ENCODE measurements at regions not wholly inside any gene's neighbourhood (a gene's known extent, or its start where the extent isn't known, plus 50 kb on each side); places are given as distances from the start of the nearest gene placed in this dataset.

- DNase-seq = no peak
- 100% methylated on average over 1 of the region's 2 CpGs for WGBS (ENCODE audit: insufficient coverage, low lambda C conversion rate)
- Histone ChIP-seq H3K36me3 (ENCODE audit: control insufficient read depth, insufficient read depth, low read length) (no peaks in the 10 kb centered on the region), H3K4me1 (ENCODE audit: control insufficient read depth, insufficient read depth, low read length) (no peaks in the 10 kb centered on the region), H3K27ac (ENCODE audit: low read length) (no peak overlapping the region), H3K4me3 (ENCODE audit: low read length) (no peak overlapping the region), H3K9me3 (ENCODE audit: control insufficient read depth, low read depth, low read length) (no peaks in the 10 kb centered on the region), H3K27me3 (ENCODE audit: control insufficient read depth, insufficient read depth, low read length) (no peaks in the 10 kb centered on the region)
These were observed 677.1 kb upstream of the DDX18 start for GRCh38 chr2:117137371-117137770.

- 100% methylated on average over 2 of the region's 2 CpGs for WGBS (ENCODE audit: insufficient coverage, low lambda C conversion rate)
- no peaks in the 10 kb centered on the region for H3K9me3 ChIP-seq (ENCODE audit: control insufficient read depth, low read depth, low read length)
- H3K4me1 ChIP-seq (ENCODE audit: control insufficient read depth, insufficient read depth, low read length) = no peaks in the 10 kb centered on the region
- H3K27me3 ChIP-seq (ENCODE audit: control insufficient read depth, insufficient read depth, low read length) = no peaks in the 10 kb centered on the region
- no peak overlapping the region for H3K4me3 ChIP-seq (ENCODE audit: low read length)
- no peaks in the 10 kb centered on the region for H3K36me3 ChIP-seq (ENCODE audit: control insufficient read depth, insufficient read depth, low read length)
- no peak for DNase-seq
- no peak overlapping the region for H3K27ac ChIP-seq (ENCODE audit: low read length)
These were observed 645.3 kb upstream of the DDX18 start for GRCh38 chr2:117169036-117169765.

DNA sequence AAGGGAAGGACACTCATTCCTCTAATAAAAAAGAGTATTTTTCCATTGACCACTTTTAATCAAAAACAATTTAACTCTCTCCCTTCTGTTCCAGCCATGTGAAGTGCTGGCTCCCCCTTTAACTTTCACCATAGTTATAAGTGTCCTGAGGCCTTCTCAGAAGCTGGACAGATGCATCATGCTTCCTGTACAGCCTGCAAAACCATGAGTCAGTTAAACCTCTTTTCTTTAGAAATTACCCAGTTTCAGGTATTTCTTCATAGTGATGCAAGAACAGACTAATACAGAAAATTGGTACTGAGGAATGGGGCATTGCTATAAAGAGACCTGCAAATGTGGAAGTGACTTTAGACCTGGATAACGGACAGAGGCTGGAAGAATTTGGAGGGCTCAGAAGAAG lies 643.6 kb upstream of the DDX18 start:
- Histone ChIP-seq H3K27me3 (ENCODE audit: control insufficient read depth, insufficient read depth, low read length) (no peaks in the 10 kb centered on the region), H3K9me3 (ENCODE audit: control insufficient read depth, low read depth, low read length) (no peaks in the 10 kb centered on the region), H3K27ac (ENCODE audit: low read length) (no peak overlapping the region), H3K36me3 (ENCODE audit: control insufficient read depth, insufficient read depth, low read length) (no peaks in the 10 kb centered on the region), H3K4me1 (ENCODE audit: control insufficient read depth, insufficient read depth, low read length) (no peaks in the 10 kb centered on the region), H3K4me3 (ENCODE audit: low read length) (no peak overlapping the region)
- no peak for DNase-seq
- WGBS (ENCODE audit: insufficient coverage, low lambda C conversion rate) = 100% methylated on average over 1 of the region's 1 CpG

DNA sequence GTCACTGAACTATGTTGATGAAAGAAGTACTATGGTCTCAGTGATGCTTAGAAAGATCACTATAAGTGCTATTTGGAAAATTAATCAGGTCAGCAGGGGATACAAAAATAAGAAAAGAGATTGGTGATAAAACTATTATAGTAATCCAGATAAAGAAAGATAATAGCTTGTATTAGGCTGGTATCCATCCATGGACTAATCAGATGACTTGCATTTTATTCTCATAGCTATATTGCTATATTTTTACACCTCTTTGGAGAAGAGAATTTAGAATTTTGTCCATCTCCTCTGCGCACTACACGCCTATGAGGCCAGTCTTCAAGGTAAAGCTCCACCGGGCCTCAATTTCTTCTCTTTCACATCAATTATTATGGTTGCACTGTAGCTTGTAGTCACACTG lies 635.1 kb upstream of the DDX18 start:
- 96% methylated on average over 3 of the region's 3 CpGs for WGBS (ENCODE audit: insufficient coverage, low lambda C conversion rate)

GRCh38 chr2:117190856-117191559 lies 623.5 kb upstream of the DDX18 start:
- Histone ChIP-seq H3K27me3 (ENCODE audit: control insufficient read depth, insufficient read depth, low read length) (no peaks in the 10 kb centered on the region), H3K4me3 (ENCODE audit: low read length) (no peak overlapping the region), H3K4me1 (ENCODE audit: control insufficient read depth, insufficient read depth, low read length) (no peaks in the 10 kb centered on the region), H3K9me3 (ENCODE audit: control insufficient read depth, low read depth, low read length) (no peaks in the 10 kb centered on the region), H3K36me3 (ENCODE audit: control insufficient read depth, insufficient read depth, low read length) (no peaks in the 10 kb centered on the region), H3K27ac (ENCODE audit: low read length) (no peak overlapping the region)
- no peak for DNase-seq
- 94% methylated on average over 3 of the region's 6 CpGs for WGBS (ENCODE audit: insufficient coverage, low lambda C conversion rate)

More for the DNA sequence above, 635.1 kb upstream of the DDX18 start:
- Histone ChIP-seq H3K4me1 (ENCODE audit: control insufficient read depth, insufficient read depth, low read length) (no peaks in the 10 kb centered on the region), H3K4me3 (ENCODE audit: low read length) (no peak overlapping the region), H3K36me3 (ENCODE audit: control insufficient read depth, insufficient read depth, low read length) (no peaks in the 10 kb centered on the region), H3K9me3 (ENCODE audit: control insufficient read depth, low read depth, low read length) (no peaks in the 10 kb centered on the region), H3K27me3 (ENCODE audit: control insufficient read depth, insufficient read depth, low read length) (no peaks in the 10 kb centered on the region), H3K27ac (ENCODE audit: low read length) (no peak overlapping the region)
- no peak for DNase-seq

GRCh38 chr2:117195381-117195780 lies 619.1 kb upstream of the DDX18 start:
- Histone ChIP-seq H3K4me3 (ENCODE audit: low read length) (no peak overlapping the region), H3K9me3 (ENCODE audit: control insufficient read depth, low read depth, low read length) (no peaks in the 10 kb centered on the region), H3K27me3 (ENCODE audit: control insufficient read depth, insufficient read depth, low read length) (no peaks in the 10 kb centered on the region), H3K36me3 (ENCODE audit: control insufficient read depth, insufficient read depth, low read length) (no peaks in the 10 kb centered on the region), H3K27ac (ENCODE audit: low read length) (no peak overlapping the region), H3K4me1 (ENCODE audit: control insufficient read depth, insufficient read depth, low read length) (no peaks in the 10 kb centered on the region)
- no peak for DNase-seq
- 83% methylated on average over 1 of the region's 4 CpGs for WGBS (ENCODE audit: insufficient coverage, low lambda C conversion rate)

DNA sequence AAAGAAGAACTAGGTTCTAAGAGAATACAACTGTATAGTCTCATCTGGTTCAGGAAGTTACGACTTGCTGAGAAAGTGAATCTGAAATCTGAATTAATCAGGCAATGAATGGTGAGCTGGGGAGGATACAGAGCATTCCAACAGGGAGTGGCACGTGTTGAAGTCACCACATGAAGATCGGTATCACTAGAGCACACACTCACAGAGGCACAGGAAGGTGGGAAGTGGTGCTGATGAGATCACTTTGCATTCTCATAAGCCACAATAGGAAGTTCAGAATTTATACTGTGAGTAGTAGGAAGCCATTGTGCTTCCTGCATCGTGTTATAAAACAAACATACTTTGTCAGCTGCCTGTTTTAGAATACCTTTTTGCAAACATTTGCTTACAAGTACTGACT lies 615.0 kb upstream of the DDX18 start:
- Histone ChIP-seq H3K9me3 (ENCODE audit: control insufficient read depth, low read depth, low read length) (no peaks in the 10 kb centered on the region), H3K4me1 (ENCODE audit: control insufficient read depth, insufficient read depth, low read length) (no peaks in the 10 kb centered on the region), H3K36me3 (ENCODE audit: control insufficient read depth, insufficient read depth, low read length) (no peaks in the 10 kb centered on the region), H3K27ac (ENCODE audit: low read length) (no peak overlapping the region), H3K27me3 (ENCODE audit: control insufficient read depth, insufficient read depth, low read length) (no peaks in the 10 kb centered on the region), H3K4me3 (ENCODE audit: low read length) (no peak overlapping the region)
- DNase-seq = no peak
- WGBS (ENCODE audit: insufficient coverage, low lambda C conversion rate) = no CpG with 5 or more reads among the region's 4 CpGs

DNA sequence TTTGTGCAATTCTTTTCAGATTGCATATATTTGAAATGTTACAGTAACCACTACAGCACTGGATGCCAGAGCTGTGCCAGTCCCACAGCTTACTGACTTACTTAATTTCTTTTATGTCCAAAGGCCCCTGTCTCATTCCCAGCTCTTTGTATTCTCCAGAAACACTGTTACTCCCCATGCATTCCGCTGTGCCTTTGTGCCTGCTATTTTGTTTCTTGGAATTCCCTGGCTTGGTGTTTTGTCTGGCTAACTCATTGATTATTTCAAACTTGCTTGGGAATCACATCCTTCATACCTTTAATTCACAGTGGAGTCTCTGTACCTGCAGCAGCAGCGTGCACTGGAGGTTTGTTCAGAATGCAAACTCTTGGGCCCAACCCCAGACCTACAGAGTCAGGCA lies 601.9 kb upstream of the DDX18 start:
- WGBS (ENCODE audit: insufficient coverage, low lambda C conversion rate) = no CpG with 5 or more reads among the region's 2 CpGs
- Histone ChIP-seq H3K27ac (ENCODE audit: low read length) (no peak overlapping the region), H3K9me3 (ENCODE audit: control insufficient read depth, low read depth, low read length) (no peaks in the 10 kb centered on the region), H3K4me1 (ENCODE audit: control insufficient read depth, insufficient read depth, low read length) (no peaks in the 10 kb centered on the region), H3K27me3 (ENCODE audit: control insufficient read depth, insufficient read depth, low read length) (no peaks in the 10 kb centered on the region), H3K36me3 (ENCODE audit: control insufficient read depth, insufficient read depth, low read length) (no peaks in the 10 kb centered on the region), H3K4me3 (ENCODE audit: low read length) (no peak overlapping the region)
- DNase-seq = no peak

DNA sequence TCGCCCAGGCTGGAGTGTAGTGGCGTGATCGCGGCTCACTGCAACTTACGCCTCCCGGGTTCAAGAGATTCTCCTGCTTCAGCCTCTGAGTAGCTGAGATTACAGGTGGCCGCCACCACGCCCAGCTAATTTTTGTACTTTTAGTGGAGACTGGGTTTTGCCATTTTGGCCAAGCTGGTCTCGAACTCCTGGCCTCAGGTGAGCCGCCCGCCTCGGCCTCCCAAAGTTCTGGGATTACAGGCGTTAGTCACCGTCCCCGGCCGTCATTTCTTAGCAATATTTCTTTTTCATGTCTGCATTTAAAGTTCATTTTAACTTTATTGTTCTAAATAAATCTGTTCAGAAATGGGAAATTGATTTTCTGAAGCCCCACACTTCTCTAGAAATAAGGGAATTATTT lies 597.3 kb upstream of the DDX18 start:
- Histone ChIP-seq H3K27me3 (ENCODE audit: control insufficient read depth, insufficient read depth, low read length) (no peaks in the 10 kb centered on the region), H3K27ac (ENCODE audit: low read length) (no peak overlapping the region), H3K36me3 (ENCODE audit: control insufficient read depth, insufficient read depth, low read length) (no peaks in the 10 kb centered on the region), H3K4me3 (ENCODE audit: low read length) (no peak overlapping the region), H3K4me1 (ENCODE audit: control insufficient read depth, insufficient read depth, low read length) (no peaks in the 10 kb centered on the region), H3K9me3 (ENCODE audit: control insufficient read depth, low read depth, low read length) (no peaks in the 10 kb centered on the region)
- WGBS (ENCODE audit: insufficient coverage, low lambda C conversion rate) = 97% methylated on average over 6 of the region's 16 CpGs
- no peak for DNase-seq

DNA sequence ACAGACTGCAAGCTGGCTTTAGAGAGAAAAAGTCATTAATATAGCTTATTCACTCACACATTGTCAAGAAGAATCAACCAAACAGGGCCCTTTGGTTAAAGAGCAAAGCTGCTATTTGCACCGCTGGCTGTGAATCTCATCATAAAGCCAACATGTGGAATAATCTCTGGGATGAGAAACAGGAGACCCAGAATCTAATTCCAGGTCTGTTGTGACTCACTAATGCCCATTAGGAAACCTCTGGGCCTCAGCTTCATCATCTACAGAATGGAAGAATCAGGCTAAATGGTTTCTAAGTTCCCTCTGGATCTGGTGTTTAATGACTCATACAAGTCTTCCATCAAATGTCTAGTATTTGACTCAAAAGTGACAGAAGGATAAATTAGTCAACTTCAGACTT lies 591.7 kb upstream of the DDX18 start:
- H3K27me3 ChIP-seq (ENCODE audit: control insufficient read depth, insufficient read depth, low read length) = no peaks in the 10 kb centered on the region
- no peak overlapping the region for H3K27ac ChIP-seq (ENCODE audit: low read length)
- no peaks in the 10 kb centered on the region for H3K4me1 ChIP-seq (ENCODE audit: control insufficient read depth, insufficient read depth, low read length)
- no peaks in the 10 kb centered on the region for H3K36me3 ChIP-seq (ENCODE audit: control insufficient read depth, insufficient read depth, low read length)
- no peak overlapping the region for H3K4me3 ChIP-seq (ENCODE audit: low read length)
- DNase-seq = no peak
- WGBS (ENCODE audit: insufficient coverage, low lambda C conversion rate) = no CpG with 5 or more reads among the region's 1 CpG
- H3K9me3 ChIP-seq (ENCODE audit: control insufficient read depth, low read depth, low read length) = no peaks in the 10 kb centered on the region

DNA sequence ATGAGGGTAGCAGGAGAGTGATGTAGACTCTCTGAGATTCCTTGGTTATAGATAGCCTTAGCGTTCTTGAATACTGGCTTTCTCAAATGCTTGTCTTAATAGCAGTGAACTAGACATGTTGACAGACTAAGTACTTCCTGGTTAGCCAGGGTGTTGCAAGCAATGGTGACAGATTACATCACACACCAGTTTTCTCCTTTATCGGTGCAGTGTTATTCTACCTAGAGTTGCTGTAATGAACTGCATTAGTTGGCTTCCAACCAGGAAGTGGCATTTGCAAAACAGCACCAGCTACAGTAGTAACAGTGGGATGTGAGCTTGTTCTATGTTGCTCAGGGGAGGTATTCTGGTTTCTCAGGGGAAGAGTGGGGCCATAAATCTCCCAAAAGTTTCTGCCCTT lies 582.2 kb upstream of the DDX18 start:
- H3K4me1 ChIP-seq (ENCODE audit: control insufficient read depth, insufficient read depth, low read length) = no peaks in the 10 kb centered on the region
- no peak overlapping the region for H3K27ac ChIP-seq (ENCODE audit: low read length)
- DNase-seq = peak; percentile 7
- H3K4me3 ChIP-seq (ENCODE audit: low read length) = no peak overlapping the region
- H3K9me3 ChIP-seq (ENCODE audit: control insufficient read depth, low read depth, low read length) = no peaks in the 10 kb centered on the region
- no peaks in the 10 kb centered on the region for H3K36me3 ChIP-seq (ENCODE audit: control insufficient read depth, insufficient read depth, low read length)
- WGBS (ENCODE audit: insufficient coverage, low lambda C conversion rate) = 80% methylated on average over 1 of the region's 2 CpGs
- H3K27me3 ChIP-seq (ENCODE audit: control insufficient read depth, insufficient read depth, low read length) = no peaks in the 10 kb centered on the region

All from large intestine (tissue), 3 donors.